K562 (cell line): ENCODE measurements at regions not wholly inside any gene's neighbourhood (a gene's known extent, or its start where the extent isn't known, plus 50 kb on each side); places are given as distances from the start of the nearest gene placed in this dataset.
A peak's percentile ranks its signal among the peaks of the same experiment; 100 is the strongest.

ENCODE experiments used
- ADNP ChIP-seq: fragments of 200-800 bp; sonication (Bioruptor generic); IDR thresholded peaks from 2 replicates; pipeline ENCODE4 v1.6.1; 2016; ENCODE audit warnings: missing genetic modification characterization, missing compliant biosample characterization
- CCAR2 ChIP-seq: fragments of 200-400 bp; formaldehyde crosslinking; IDR thresholded peaks from 2 replicates; pipeline ENCODE4 v1.6.1; 2017; ENCODE audit warnings: mild to moderate bottlenecking, low read depth, low read length
- DNMT1 ChIP-seq: fragments of 450-650 bp; IDR thresholded peaks from 2 replicates; pipeline ENCODE4 v1.6.1; 2016; ENCODE audit warnings: antibody characterized with exemption, mild to moderate bottlenecking
- ELF1 ChIP-seq: fragments of 200-800 bp; sonication (Bioruptor generic); IDR thresholded peaks from 2 replicates; pipeline ENCODE4 v1.6.1; 2016; ENCODE audit warnings: missing genetic modification characterization, missing compliant biosample characterization
- FOSL1 ChIP-seq: fragments of 200-800 bp; sonication (Bioruptor generic); conservative IDR thresholded peaks from 2 replicates; pipeline ENCODE4 v1.6.1; 2016; ENCODE audit warnings: missing genetic modification characterization, missing compliant biosample characterization
- GABPA ChIP-seq: fragments of 200-800 bp; sonication (Bioruptor generic); conservative IDR thresholded peaks from 2 replicates; pipeline ENCODE4 v1.6.1; 2016; ENCODE audit warnings: low read depth, missing genetic modification characterization, missing compliant biosample characterization
- GABPB2 ChIP-seq: fragments of 250-450 bp; sonication (Bioruptor Pico); conservative IDR thresholded peaks from 2 replicates; pipeline ENCODE4 v1.5.1; 2021; ENCODE audit warnings: mild to moderate bottlenecking
- KLF16 ChIP-seq: IDR thresholded peaks from 2 replicates; pipeline ENCODE4 v1.6.1; 2016; ENCODE audit warnings: antibody characterized with exemption
- LARP7 ChIP-seq: fragments of 450-650 bp; IDR thresholded peaks from 2 replicates; pipeline ENCODE4 v1.6.1; 2016
- NFE2 ChIP-seq: IDR thresholded peaks from 2 replicates; pipeline ENCODE4 v1.6.1; 2014; ENCODE audit warnings: antibody characterized with exemption, low read depth
- NR2C1 ChIP-seq, 2 experiments: fragments of 450-650 bp; IDR thresholded peaks; 2 replicates each; pipeline ENCODE4 v1.6.1; 2017; ENCODE audit warnings: mild to moderate bottlenecking in 2 of 2, antibody characterized with exemption in 1 of 2, inconsistent platforms in 1 of 2, missing compliant biosample characterization in 1 of 2, missing genetic modification characterization in 1 of 2
- NR2C2 ChIP-seq, 2 experiments: fragments of 200-800 bp in 1 of 2; sonication (Bioruptor generic) in 1 of 2; sonication (generic) in 1 of 2; formaldehyde crosslinking in 1 of 2; IDR thresholded peaks; 2 replicates each; pipeline versions ENCODE4 v1.6.1 to v1.8.0; 2016 to 2022; ENCODE audit warnings: mild to moderate bottlenecking in 1 of 2, missing compliant biosample characterization in 1 of 2, missing genetic modification characterization in 1 of 2, missing genetic modification reagents in 1 of 2
- RAD51 ChIP-seq: fragments of 450-650 bp; IDR thresholded peaks from 2 replicates; pipeline ENCODE4 v1.7.1; 2016; ENCODE audit warnings: low read depth, mild to moderate bottlenecking, borderline replicate concordance
- RBM34 ChIP-seq: fragments of 200-400 bp; formaldehyde crosslinking; IDR thresholded peaks from 2 replicates; pipeline ENCODE4 v1.6.1; 2018; ENCODE audit warnings: low read length, borderline replicate concordance; ENCODE audit not compliant: insufficient read depth
- RHOXF2B ChIP-seq: fragments of 250-450 bp; sonication (Bioruptor Pico); conservative IDR thresholded peaks from 2 replicates; pipeline ENCODE4 v1.5.1; 2021
- RNF2 ChIP-seq: sonication (generic); IDR thresholded peaks from 2 replicates; pipeline ENCODE4 v1.6.1; 2016
- SLC30A9 ChIP-seq: fragments of 250-450 bp; sonication (Bioruptor Pico); IDR thresholded peaks from 2 replicates; pipeline ENCODE4 v1.8.0; 2022; ENCODE audit warnings: mild to moderate bottlenecking, moderate library complexity
- STAG1 ChIP-seq: sonication (generic); formaldehyde crosslinking; IDR thresholded peaks from 2 replicates; pipeline ENCODE4 v1.5.0; 2020; ENCODE audit warnings: missing genetic modification reagents, borderline replicate concordance
- ZEB2 ChIP-seq: fragments of 450-650 bp; IDR thresholded peaks from 2 replicates; pipeline ENCODE4 v1.6.1; 2016
- TF ChIP-seq, protein P1 (sequence below): fragments of 450-650 bp; formaldehyde crosslinking; conservative IDR thresholded peaks from 2 replicates; pipeline ENCODE4 v1.4.0; 2022; ENCODE audit warnings: mild to moderate bottlenecking, missing genetic modification characterization
- TF ChIP-seq, protein P2 (sequence below): sonication (generic); formaldehyde crosslinking; IDR thresholded peaks from 2 replicates; pipeline ENCODE4 v1.5.0; 2020; ENCODE audit warnings: missing genetic modification reagents
- TF ChIP-seq, protein P3 (sequence below): fragments of 250-450 bp; sonication (Bioruptor Pico); IDR thresholded peaks from 2 replicates; pipeline ENCODE4 v1.5.1; 2021; ENCODE audit warnings: mild to moderate bottlenecking

DNA sequence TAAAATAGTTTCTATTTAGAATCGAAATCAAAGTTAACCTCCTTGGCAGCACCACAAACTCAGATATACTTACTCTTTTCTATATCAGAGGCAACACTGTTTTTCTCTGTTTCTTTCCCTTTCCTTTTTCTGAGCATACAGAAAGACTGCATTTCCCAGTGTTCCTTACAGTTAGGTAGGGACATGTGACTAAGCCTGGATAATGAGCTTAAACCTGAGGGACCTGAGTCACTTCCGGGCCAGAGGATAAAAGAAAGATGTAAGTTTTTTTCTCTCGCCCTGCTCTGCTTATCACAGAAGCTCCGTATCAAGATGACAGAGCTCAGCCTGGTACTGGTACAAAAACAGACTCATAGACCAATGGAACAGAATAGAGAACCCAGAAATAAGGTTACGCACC, 531.9 kb downstream of the KLF12 start (continued):
- TF ChIP-seq NFE2 (peak; percentile 11; the same call in 1 of the 2 replicates), DNMT1 (no peak), GABPA (tag) (peak; percentile 79), FOSL1 (tag) (peak; percentile 56), NR2C1 (IDR thresholded peaks at IDR 0.05) (0 out of 2 replicates have a peak, but pooled peaks have one; percentile 40), NR2C1 (tag; IDR thresholded peaks at IDR 0.05) (peak; percentile 71), NR2C2 (CRISPR knock-in tag; IDR thresholded peaks at IDR 0.05) (no peak), NR2C2 (tag; IDR thresholded peaks at IDR 0.05) (peak; percentile 83), SLC30A9 (CRISPR knock-in tag) (no peak), KLF16 (no peak), ZEB2 (no peak), RAD51 (peak; percentile 65), RNF2 (no peak), ADNP (no peak), RBM34 (no peak), ELF1 (tag) (no peak), RHOXF2B (CRISPR knock-in tag) (no peak), GABPB2 (CRISPR knock-in tag) (no peak), CCAR2 (no peak), LARP7 (no peak), STAG1 (CRISPR knock-in tag) (no peak)
- TF ChIP-seq, protein P1, sequence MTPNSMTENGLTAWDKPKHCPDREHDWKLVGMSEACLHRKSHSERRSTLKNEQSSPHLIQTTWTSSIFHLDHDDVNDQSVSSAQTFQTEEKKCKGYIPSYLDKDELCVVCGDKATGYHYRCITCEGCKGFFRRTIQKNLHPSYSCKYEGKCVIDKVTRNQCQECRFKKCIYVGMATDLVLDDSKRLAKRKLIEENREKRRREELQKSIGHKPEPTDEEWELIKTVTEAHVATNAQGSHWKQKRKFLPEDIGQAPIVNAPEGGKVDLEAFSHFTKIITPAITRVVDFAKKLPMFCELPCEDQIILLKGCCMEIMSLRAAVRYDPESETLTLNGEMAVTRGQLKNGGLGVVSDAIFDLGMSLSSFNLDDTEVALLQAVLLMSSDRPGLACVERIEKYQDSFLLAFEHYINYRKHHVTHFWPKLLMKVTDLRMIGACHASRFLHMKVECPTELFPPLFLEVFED (CRISPR knock-in tag), result no peak
- TF ChIP-seq, protein P2, sequence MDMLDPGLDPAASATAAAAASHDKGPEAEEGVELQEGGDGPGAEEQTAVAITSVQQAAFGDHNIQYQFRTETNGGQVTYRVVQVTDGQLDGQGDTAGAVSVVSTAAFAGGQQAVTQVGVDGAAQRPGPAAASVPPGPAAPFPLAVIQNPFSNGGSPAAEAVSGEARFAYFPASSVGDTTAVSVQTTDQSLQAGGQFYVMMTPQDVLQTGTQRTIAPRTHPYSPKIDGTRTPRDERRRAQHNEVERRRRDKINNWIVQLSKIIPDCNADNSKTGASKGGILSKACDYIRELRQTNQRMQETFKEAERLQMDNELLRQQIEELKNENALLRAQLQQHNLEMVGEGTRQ (CRISPR knock-in tag), result peak; percentile 84
- TF ChIP-seq, protein P3, sequence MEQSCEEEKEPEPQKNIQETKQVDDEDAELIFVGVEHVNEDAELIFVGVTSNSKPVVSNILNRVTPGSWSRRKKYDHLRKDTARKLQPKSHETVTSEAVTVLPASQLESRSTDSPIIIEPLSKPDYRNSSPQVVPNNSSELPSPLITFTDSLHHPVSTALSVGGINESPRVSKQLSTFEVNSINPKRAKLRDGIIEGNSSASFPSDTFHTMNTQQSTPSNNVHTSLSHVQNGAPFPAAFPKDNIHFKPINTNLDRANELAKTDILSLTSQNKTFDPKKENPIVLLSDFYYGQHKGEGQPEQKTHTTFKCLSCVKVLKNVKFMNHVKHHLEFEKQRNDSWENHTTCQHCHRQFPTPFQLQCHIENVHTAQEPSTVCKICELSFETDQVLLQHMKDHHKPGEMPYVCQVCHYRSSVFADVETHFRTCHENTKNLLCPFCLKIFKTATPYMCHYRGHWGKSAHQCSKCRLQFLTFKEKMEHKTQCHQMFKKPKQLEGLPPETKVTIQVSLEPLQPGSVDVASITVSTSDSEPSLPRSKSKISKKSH (CRISPR knock-in tag), result no peak
